Neuron (in vitro differentiated cells): ENCODE measurements at regions not wholly inside any gene's neighbourhood (a gene's known extent, or its start where the extent isn't known, plus 50 kb on each side); places are given as distances from the start of the nearest gene placed in this dataset.

Experiments used
- H2AFZ ChIP-seq: one replicate; pipeline ENCODE4 v1.6.1; 2013; ENCODE audit warnings: low read depth, mild to moderate bottlenecking, inconsistent platforms, low read length, moderate library complexity
- H3K27me3 ChIP-seq: one replicate; pipeline ENCODE4 v1.6.1; 2013; ENCODE audit warnings: low read length; ENCODE audit not compliant: insufficient read depth
- H3K36me3 ChIP-seq: one replicate; pipeline ENCODE4 v1.6.1; 2013; ENCODE audit warnings: low read length; ENCODE audit not compliant: insufficient read depth
- H3K4me1 ChIP-seq: one replicate; pipeline ENCODE4 v1.6.1; 2013; ENCODE audit warnings: low read length; ENCODE audit not compliant: insufficient read depth
- H3K4me3 ChIP-seq: 2 replicates; pipeline ENCODE4 v1.5.1; 2013; ENCODE audit warnings: mild to moderate bottlenecking, low read length, moderate library complexity
- H3K9me3 ChIP-seq: one replicate; pipeline ENCODE4 v1.6.1; 2013; ENCODE audit warnings: low read length

GRCh38 chr9:87803166-87803565, 77.2 kb downstream of the CTSL start:
- Histone ChIP-seq H3K4me3 (no peak overlapping the region), H2AFZ (no peak overlapping the region), H3K9me3 (no peaks in the 10 kb centered on the region), H3K36me3 (no peaks in the 10 kb centered on the region), H3K27me3 (no peaks in the 10 kb centered on the region), H3K4me1 (no peaks in the 10 kb centered on the region)

- H3K9me3 ChIP-seq: no peaks in the 10 kb centered on the region
- no peak overlapping the region for H3K4me3 ChIP-seq
- H3K36me3 ChIP-seq: no peaks in the 10 kb centered on the region
- H3K4me1 ChIP-seq: no peaks in the 10 kb centered on the region
- no peaks in the 10 kb centered on the region for H3K27me3 ChIP-seq
- H2AFZ ChIP-seq: no peak overlapping the region
Observed at GRCh38 chr9:87803623-87804345, 77.9 kb downstream of the CTSL start.

- H3K36me3 ChIP-seq: no peaks in the 10 kb centered on the region
- H3K4me3 ChIP-seq: no peak overlapping the region
- no peak overlapping the region for H2AFZ ChIP-seq
- H3K9me3 ChIP-seq: no peaks in the 10 kb centered on the region
- H3K4me1 ChIP-seq: no peaks in the 10 kb centered on the region
- no peaks in the 10 kb centered on the region for H3K27me3 ChIP-seq
Observed at GRCh38 chr9:87805259-87805658, 77.4 kb upstream of the SPATA31E1 start.

GRCh38 chr9:87810008-87810407, 72.7 kb upstream of the SPATA31E1 start:
- H3K4me1 ChIP-seq: no peaks in the 10 kb centered on the region
- H3K4me3 ChIP-seq: no peak overlapping the region
- no peaks in the 10 kb centered on the region for H3K27me3 ChIP-seq
- no peaks in the 10 kb centered on the region for H3K9me3 ChIP-seq
- H2AFZ ChIP-seq: no peak overlapping the region
- no peaks in the 10 kb centered on the region for H3K36me3 ChIP-seq

- Histone ChIP-seq H3K27me3 (no peaks in the 10 kb centered on the region), H3K4me1 (no peaks in the 10 kb centered on the region), H3K4me3 (no peak overlapping the region), H3K9me3 (no peaks in the 10 kb centered on the region), H2AFZ (no peak overlapping the region), H3K36me3 (no peaks in the 10 kb centered on the region)
Observed at GRCh38 chr9:87810679-87811178, 71.9 kb upstream of the SPATA31E1 start.

- H2AFZ ChIP-seq: no peak overlapping the region
- H3K27me3 ChIP-seq: no peaks in the 10 kb centered on the region
- no peak overlapping the region for H3K4me3 ChIP-seq
- no peaks in the 10 kb centered on the region for H3K36me3 ChIP-seq
- no peaks in the 10 kb centered on the region for H3K4me1 ChIP-seq
- no peaks in the 10 kb centered on the region for H3K9me3 ChIP-seq
Observed at GRCh38 chr9:87812375-87813118, 70.1 kb upstream of the SPATA31E1 start.

- Histone ChIP-seq H3K4me1 (no peaks in the 10 kb centered on the region), H2AFZ (no peak overlapping the region), H3K36me3 (no peaks in the 10 kb centered on the region), H3K4me3 (no peak overlapping the region), H3K9me3 (no peaks in the 10 kb centered on the region), H3K27me3 (no peaks in the 10 kb centered on the region)
Observed at GRCh38 chr9:87813119-87813463, 69.6 kb upstream of the SPATA31E1 start.

GRCh38 chr9:87816036-87816435, 66.6 kb upstream of the SPATA31E1 start:
- Histone ChIP-seq H3K27me3 (no peaks in the 10 kb centered on the region), H3K4me3 (no peak overlapping the region), H2AFZ (no peak overlapping the region), H3K9me3 (no peaks in the 10 kb centered on the region), H3K4me1 (no peaks in the 10 kb centered on the region), H3K36me3 (no peaks in the 10 kb centered on the region)

GRCh38 chr9:87818308-87818707, 64.4 kb upstream of the SPATA31E1 start:
- Histone ChIP-seq H2AFZ (no peak overlapping the region), H3K36me3 (no peaks in the 10 kb centered on the region), H3K4me3 (no peak overlapping the region), H3K4me1 (no peaks in the 10 kb centered on the region), H3K27me3 (no peaks in the 10 kb centered on the region), H3K9me3 (no peaks in the 10 kb centered on the region)

- H3K9me3 ChIP-seq: no peaks in the 10 kb centered on the region
- H3K4me1 ChIP-seq: no peaks in the 10 kb centered on the region
- no peaks in the 10 kb centered on the region for H3K36me3 ChIP-seq
- no peaks in the 10 kb centered on the region for H3K27me3 ChIP-seq
- H2AFZ ChIP-seq: no peak overlapping the region
- H3K4me3 ChIP-seq: no peak overlapping the region
Observed at GRCh38 chr9:87824216-87824875, 58.3 kb upstream of the SPATA31E1 start.

- Histone ChIP-seq H3K4me3 (no peak overlapping the region), H2AFZ (no peak overlapping the region), H3K4me1 (peaks cover 3% of the 10 kb centered on the region), H3K9me3 (no peaks in the 10 kb centered on the region), H3K27me3 (no peaks in the 10 kb centered on the region), H3K36me3 (no peaks in the 10 kb centered on the region)
Observed at GRCh38 chr9:87824886-87825285, 57.8 kb upstream of the SPATA31E1 start.

GRCh38 chr9:87826331-87826730, 56.3 kb upstream of the SPATA31E1 start:
- no peaks in the 10 kb centered on the region for H3K36me3 ChIP-seq
- H3K9me3 ChIP-seq: no peaks in the 10 kb centered on the region
- no peak overlapping the region for H3K4me3 ChIP-seq
- no peak overlapping the region for H2AFZ ChIP-seq
- peaks cover 3% of the 10 kb centered on the region for H3K4me1 ChIP-seq
- H3K27me3 ChIP-seq: no peaks in the 10 kb centered on the region

GRCh38 chr9:87827341-87827740, 55.3 kb upstream of the SPATA31E1 start:
- no peak overlapping the region for H3K4me3 ChIP-seq
- no peaks in the 10 kb centered on the region for H3K27me3 ChIP-seq
- H3K36me3 ChIP-seq: no peaks in the 10 kb centered on the region
- H3K9me3 ChIP-seq: no peaks in the 10 kb centered on the region
- peaks cover 3% of the 10 kb centered on the region for H3K4me1 ChIP-seq
- no peak overlapping the region for H2AFZ ChIP-seq
